Esophagus mucosa (tissue), 1 donor: ENCODE measurements at regions not wholly inside any gene's neighbourhood (a gene's known extent, or its start where the extent isn't known, plus 50 kb on each side); places are given as distances from the start of the nearest gene placed in this dataset.
"Not testable (repeated sequence)": the region's sequence is repeated elsewhere in the genome, so short reads cannot be mapped to it uniquely, and the experiment has no call there.

Experiments used
- ATAC-seq: fragments of 200-7000 bp; cut with Tn5 transposase; one replicate; pipeline ENCODE4 v1.9.1; 2020
- donor health status: DM: yes; HTN: yes; CAD: no.

DNA sequence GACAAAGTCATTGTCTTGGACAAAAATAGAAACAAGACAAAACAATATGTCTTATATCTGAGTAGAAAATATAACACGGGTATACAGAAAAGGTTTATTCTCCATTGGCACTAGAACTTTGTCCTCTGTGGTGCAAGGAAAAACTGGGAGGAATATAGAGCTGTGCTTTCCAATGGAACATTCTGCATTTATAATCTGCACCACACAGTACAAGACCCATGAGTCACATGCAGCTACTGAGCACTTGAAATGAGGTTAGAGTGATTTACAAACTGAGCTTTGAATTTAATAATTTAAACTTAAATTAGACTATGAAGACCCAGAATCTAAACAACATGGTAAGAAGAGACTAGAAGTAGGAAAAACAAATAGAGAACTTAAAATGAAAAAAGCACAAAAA is 86.1 kb downstream of the RAP2A start:
- no peak for ATAC-seq

DNA sequence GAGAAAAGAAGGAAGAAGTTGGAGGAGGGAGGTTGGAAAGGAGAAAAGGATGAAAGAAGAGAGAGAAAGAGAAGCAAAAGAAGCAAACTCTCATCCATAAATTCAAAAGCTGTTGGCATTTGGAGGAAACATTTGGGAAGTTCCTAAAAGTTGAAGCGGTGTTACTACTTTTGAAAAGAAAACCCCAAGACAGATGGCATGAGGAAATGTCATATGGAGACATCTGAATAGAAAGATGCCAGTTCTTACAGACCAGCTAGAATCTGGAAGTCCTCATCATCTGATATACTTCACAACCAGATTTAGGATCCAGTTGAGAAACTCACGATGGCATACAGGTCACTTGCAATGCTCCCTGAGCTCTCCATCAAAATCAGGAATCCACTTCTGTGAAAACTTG is 86.9 kb downstream of the RAP2A start:
- no peak for ATAC-seq

GRCh38 chr13:97521726-97522125 is 87.8 kb downstream of the RAP2A start:
- ATAC-seq, result no peak

- ATAC-seq, result no peak
Observed at GRCh38 chr13:97522243-97522642, 88.3 kb downstream of the RAP2A start.

GRCh38 chr13:97526556-97526955 is 92.6 kb downstream of the RAP2A start:
- ATAC-seq, result no peak

GRCh38 chr13:97528518-97528917 is 94.5 kb downstream of the RAP2A start:
- no peak for ATAC-seq

DNA sequence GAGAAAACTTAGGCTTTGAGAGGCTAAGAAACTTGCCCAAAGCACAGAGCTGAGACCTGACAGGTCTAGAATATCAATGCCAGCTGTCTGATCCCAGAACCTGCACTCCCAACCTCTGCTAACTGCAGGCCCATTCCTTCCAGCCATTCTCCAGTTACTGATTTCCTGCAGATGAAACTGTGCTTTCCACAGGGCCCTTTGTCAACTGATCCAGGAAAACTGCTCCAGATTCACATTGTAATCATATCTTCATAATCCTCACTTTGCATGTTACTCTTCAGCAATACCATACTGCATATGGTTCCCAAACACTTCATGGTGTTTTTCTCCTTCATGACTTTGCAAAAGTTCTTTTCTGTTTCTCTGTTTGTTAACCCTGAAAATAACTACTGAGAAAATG is 100.6 kb downstream of the RAP2A start:
- no peak for ATAC-seq

DNA sequence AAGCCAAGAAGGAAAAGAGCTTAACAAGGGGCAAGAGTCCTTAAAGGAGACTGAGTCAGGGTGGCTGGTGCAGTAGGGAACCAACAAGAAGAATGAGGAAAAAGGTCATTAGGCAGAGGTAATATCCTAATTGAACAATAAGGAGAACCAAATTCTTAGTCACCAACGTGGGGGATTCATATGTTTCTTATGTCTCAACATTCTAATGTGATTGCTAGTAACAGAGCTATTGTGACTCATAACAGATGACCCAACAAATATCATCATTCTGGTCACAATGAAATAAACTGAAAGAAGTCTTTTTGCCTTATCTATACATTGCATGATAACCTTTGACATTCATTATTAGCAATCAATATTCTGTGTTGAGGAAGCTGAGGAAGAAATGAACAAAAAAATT is 101.6 kb downstream of the RAP2A start:
- ATAC-seq, result no peak

DNA sequence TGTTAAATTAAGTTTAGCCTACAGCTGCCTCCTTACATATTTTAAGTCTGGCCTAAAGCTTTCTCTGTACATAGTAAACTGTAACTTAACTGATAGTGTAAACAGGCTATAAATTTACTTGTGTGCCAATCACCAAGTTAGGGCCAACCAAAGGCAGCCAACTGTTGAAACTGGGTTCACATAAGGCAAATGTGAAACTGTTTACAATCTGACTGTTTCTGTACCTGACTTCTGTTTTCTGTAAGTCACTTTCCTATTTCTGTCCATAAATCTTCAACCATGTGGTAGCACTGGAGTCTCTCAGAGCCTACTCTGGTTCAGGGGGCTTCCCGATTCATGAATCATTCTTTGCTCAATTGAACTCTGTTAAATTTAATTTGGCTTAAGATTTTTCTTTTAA is 103.1 kb downstream of the RAP2A start:
- ATAC-seq, result no peak

DNA sequence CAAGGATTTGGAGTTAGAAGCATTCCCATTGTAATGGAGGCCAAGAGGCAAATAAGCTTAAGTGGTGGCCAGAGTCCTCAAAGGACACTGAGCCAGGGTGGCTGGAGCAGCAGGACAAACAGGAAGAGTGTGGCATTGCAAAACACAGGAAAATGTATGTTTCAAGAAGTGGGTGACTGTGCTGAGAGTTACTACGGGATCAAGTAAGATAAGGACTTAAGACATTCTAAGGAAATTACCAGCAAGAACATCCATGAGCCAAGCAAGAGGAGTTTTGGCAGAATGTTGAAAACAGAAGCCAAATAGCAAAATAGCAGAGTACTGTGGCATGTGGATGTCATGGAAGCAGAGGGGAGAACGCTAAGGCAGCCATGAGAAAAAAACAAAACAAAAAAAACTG is 104.2 kb downstream of the RAP2A start:
- ATAC-seq, result no peak

- peak; percentile 44 for ATAC-seq
Observed at GRCh38 chr13:97539651-97540610, 106.0 kb downstream of the RAP2A start.

DNA sequence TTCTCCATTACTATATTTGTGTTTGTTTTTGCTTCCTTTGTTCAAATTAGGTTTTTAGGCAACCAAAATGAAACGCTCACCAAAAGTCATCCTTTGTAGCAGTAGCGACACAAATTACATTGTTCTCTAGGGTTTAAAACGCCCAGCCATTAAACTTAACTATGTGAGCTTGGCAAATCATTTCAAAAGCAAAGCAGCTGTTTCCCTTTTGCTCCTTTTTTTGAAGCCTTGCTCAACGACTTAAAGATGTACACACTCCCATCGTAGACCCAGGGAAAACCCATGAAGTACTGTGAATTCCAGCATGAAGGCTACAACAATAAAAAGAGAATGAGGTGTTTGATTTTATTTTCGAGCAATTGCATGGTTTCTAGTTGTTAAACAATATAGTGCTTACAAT is 106.7 kb downstream of the RAP2A start:
- no peak for ATAC-seq

- no peak for ATAC-seq
Observed at GRCh38 chr13:97542102-97542685, 108.2 kb downstream of the RAP2A start.

DNA sequence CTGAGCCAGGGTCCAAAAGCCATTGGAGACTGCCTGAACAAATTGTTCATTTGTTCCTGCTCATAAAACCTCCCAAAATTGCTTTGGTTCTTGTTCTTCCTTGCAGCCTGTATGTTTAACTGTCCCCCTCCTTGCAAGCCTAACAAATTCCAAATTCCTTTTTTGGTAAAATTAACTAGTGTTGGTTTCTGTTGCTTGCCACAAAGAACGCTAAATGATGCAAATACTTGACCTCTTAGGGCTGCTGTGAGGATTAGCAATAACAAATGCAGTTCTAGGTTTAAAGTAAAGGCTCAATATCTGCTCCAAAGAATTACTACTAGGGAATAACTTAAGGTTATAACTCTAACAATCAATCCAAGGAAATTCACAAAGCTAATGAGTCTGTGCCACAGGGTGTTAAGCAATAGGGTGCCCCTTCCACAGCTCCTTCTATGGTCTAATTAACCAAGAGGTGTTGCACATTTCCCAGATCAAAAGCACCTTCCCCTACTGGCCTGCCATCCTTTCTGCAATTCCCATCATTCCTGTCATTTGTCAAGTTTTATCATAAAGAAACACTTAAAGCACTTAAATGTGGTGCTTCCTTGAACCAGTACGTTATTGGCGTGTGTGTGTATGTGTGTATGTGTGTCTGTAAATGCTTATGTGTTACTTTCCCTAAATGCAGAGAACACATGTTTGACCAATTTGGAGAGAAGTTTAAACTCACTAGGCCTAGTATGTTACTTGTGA is 110.2 kb downstream of the RAP2A start:
- no peak for ATAC-seq

DNA sequence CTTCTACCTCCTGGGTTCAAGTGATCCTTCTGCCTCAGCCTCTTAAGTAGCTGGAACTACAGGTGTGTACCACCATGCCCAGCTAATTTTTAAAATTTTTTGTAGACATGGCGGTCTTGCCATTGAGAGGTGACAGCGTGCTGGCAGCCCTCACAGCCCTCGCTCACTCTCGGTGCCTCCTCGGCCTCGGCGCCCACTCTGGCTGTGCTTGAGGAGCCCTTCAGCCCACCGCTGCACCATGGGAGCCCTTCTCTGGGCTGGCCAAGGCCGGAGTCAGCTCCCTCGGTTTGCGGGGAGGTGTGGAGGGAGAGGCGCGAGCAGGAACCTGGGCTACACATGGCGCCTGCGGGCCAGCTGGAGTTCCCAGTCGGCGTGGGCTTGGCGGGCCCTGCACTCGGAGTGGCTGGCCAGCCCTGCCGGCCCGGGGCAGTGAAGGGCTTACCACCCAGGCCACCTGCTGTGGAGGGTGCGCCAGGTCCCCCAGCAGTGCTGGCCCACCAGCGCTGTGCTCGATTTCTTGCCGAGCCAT is 111.1 kb downstream of the RAP2A start:
- ATAC-seq, result not testable (repeated sequence)

GRCh38 chr13:97548138-97548537 is 114.2 kb downstream of the RAP2A start:
- ATAC-seq, result no peak

DNA sequence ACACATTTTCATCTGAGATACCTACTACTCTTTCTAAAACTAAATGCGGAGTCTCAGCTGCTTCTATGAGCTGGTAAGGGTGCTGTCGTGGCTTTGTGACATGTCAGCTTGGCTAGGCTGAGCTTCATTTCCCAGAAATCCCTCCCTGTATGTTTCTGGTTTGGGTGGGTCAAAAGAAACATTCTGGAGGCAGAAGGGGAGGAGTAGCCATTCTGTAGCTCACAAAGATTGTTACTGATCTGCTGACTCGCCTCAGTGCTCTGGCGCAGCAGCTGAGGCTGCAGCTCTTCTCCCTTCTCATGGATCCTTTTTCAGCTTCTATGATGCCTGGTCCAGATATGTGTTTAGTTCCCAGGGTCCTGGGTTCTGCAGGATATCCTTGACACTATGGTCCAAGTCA is 114.7 kb downstream of the RAP2A start:
- no peak for ATAC-seq

DNA sequence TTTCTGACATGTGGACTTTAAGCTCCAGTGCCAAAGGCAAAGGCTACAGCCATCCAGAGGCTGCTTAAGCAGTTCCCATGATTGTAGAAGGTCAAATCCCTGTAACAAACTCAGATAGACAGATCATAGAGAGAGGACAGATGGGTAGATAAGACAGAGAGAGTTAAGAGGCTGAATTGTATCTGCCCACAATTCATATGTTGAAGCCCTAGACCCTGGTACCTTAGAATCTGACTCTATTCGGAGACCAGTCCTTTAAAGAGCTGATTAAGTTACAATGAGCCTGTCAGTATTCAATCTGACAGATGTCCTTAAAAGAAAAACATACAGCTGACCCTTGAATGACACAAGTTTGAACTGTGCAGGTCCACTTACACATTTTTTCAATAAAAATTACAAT is 115.2 kb downstream of the RAP2A start:
- no peak for ATAC-seq

- no peak for ATAC-seq
Observed at GRCh38 chr13:97554496-97554895, 120.5 kb downstream of the RAP2A start.

- ATAC-seq, result no peak
Observed at GRCh38 chr13:97555034-97555433, 121.1 kb downstream of the RAP2A start.

DNA sequence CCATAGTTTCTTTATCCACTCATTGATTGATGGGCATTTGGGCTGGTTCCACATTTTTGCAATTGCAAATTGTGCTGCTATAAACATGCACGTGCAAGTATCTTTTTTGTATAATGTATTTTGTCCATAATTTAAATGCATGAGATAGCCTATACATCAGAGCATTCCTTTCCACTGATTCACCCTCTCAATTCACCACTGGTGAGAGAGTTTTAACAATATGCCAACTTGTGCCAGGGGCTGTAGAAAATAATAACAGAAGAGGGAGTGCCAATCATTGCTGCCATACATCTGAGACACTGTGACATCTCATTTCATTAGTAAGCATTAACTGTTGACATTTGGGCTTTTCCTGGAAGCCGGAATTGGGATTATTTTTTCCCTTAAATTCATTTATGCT is 125.1 kb downstream of the RAP2A start:
- ATAC-seq, result no peak

GRCh38 chr13:97559981-97560380 is 126.0 kb downstream of the RAP2A start:
- ATAC-seq, result no peak

DNA sequence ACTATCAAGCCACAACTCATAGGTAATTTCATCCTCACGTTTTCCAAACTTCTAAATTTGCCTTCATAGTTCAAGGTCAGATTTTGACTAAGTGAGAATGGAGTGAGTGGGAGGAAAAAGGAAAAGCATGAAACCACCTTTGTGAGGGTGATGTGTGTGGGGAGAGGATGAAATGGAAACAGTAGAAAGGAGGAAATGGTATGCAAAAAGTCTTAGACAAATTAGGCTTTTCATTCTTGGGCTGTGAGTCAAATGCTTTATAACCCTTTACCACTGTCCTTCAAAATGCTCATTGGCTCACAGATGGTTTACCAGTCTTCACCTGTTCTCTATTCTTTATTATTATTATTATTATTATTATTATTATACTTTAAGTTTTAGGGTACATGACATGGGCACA is 127.2 kb downstream of the RAP2A start:
- ATAC-seq, result no peak
